HG03432 (cell line): ENCODE measurements at regions not wholly inside any gene's neighbourhood (a gene's known extent, or its start where the extent isn't known, plus 50 kb on each side); places are given as distances from the start of the nearest gene placed in this dataset.

ENCODE experiments used
- ATAC-seq: cut with Tn5 transposase; IDR thresholded peaks from one replicate; pipeline ENCODE4 v1.9.1; 2021; ENCODE audit warnings: mild to moderate bottlenecking, moderate library complexity; ENCODE audit not compliant: unreplicated experiment

DNA sequence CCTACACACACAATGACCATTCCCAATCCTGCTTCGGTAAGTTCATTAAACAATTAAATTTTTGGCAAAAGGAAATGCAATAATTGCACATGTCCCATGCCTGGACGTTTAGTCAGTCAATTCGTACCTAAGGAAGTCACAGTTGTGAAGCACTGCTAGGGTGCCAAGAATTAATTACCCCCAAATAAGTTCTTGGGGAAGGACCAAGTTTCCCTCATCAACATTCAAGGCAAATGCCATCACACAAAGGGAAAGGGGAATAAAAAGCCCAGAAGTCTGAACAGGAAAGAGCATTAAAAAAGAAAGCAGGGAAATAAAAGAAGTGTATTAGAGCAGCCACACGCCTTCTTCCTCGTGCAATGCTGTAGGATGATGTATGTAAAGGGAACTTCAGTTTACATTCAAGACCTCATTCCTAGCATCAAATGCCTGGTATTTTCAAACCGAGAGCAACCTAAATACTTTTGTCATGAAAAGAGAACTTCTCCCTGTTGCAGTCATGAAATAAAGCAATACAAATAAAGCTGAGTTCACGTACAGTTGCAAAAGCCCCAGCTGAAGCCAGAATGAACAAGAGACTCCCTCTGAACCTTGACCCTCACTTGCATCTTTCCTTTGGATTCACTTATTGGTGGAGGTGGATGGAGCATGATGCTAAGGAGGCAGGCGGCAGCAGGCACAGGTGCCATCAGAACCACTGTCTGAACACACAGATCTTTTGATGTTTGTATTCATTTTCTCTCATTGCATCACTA, 124.0 kb upstream of the PPARGC1A start:
- no peak for ATAC-seq

DNA sequence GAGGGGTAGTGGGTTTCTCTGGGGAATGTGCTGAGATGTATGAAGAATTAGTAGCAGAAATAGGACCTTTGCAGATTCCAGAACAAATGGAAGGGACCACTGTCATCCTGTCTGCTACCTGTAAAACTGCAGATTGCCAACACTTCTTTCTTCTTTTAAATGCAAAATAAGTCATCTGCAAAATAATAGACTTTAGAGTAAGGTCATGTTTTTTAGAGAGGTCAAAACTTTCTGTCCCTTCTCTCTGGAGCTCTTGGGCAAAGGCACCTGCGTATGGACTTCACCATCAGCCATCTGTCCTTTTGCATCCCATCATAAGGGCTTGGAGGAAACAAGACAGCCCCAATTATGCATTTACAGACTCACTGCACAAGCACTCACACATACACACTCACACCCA, 121.1 kb upstream of the PPARGC1A start:
- ATAC-seq, result no peak

DNA sequence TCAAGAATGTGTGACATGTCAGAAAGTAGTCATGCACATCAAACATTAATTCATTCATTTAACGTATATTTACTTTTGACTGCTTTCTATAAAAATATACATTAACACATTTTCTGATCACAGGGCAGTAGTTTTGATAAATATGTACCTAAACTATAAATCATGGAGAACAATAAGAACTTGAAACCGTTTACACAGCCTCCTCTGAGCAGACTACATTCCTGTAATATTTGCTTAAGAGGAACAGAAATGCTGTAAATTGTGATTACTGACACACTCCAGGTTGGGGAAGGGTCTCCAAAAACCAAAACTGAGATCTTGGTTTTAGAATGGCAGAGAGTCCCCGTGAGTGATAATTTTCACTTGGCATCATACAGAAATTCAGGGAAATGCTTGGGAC, 120.7 kb upstream of the PPARGC1A start:
- no peak for ATAC-seq

DNA sequence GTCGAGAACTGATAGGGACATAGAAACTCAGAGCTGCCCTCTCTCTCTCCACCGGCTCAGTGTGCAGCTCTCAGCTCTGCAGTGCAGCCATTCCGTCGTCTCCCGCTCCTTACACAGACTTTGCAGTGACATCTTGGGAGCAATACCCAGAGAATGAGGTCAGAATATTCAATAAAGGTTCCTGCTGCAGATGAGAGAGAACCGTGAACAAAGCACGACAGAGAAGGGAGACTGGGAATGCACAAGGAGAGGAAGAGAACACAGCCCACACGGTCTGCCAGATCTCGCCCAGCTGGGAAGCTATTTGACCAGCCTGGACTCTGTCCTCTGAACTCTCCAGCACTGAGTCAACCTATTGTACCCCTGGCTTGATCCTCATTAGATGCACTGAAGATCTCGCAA, 118.0 kb upstream of the PPARGC1A start:
- ATAC-seq, result no peak

- ATAC-seq, result no peak
Measured at GRCh38 chr4:24006269-24006668, 116.4 kb upstream of the PPARGC1A start.

DNA sequence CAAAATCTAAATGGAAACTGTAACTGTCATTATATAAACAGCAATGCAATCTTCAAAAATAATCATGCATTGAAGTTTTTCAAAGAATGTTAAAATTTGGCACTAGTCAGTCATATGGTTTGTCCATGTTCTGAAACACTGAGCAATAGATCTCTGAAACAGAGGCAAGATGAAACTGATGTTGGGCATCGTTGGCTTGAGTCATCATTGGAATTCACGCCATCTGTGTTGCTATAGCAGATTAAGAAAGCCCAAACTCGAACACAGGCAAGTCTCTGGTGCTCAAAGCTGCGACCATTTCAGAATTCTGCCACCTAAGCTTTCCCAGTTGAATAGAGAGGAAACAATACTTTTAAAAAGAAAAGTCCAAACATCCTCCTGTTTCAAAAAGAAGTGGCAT, 114.1 kb upstream of the PPARGC1A start:
- ATAC-seq, result no peak

DNA sequence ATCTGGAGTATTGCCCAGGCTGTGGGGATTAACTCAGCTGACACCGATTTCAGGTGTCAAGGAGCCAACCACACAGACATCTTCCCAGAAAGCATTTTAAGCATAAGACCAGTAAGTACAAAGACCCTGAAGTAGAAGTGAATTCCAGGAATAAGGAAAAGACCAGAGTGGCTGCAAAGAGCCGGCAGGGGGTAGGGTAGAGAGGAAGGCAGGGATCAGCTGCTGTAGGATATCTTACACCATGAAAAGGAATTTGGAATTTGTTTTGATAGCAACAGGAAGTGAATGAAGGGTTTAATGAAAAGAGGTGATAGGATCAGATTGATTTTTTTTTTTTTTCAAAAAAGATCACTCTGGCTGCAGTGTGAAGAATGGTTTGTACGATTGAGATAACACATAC, 113.6 kb upstream of the PPARGC1A start:
- ATAC-seq, result no peak

- no peak for ATAC-seq
Measured at GRCh38 chr4:24002330-24002966, 112.6 kb upstream of the PPARGC1A start.

DNA sequence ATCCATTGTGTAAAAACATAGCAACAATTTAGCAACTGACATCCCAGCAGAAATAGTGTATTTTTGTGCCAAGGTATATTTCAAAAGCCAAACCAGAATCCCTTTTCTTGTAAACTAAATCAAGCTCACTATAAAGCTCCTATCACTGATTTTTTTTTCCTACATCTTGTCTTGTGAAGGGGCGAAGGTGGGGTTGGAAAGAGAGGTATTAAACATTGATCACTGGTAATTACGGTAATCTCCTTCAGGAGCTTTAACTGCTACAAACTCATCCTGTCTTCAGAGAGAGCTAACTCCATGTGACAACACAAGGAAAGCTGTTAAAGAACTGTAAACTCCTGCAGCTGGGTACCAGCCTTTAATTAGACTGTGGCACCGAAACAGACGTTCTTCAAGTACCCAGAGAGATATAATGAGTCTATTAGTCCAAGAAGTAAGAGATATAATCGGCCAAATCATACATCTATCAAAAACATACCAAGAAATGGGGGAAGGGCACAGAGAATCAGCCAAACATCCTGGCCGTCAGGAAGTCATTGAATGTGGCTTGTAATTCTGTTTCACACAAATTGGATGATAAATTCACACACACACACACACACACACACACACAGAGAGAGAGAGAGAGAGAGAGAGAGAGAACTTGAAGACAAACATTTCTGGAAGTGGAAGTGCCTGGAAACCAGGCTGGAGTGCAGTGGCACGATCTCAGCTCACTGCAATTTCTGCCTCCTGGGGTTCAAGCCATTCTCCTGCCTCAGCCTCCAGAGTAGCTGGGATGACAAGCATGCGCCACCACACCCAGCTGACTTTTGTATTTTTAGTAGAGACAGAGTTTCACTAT, 111.9 kb upstream of the PPARGC1A start:
- ATAC-seq, result no peak

DNA sequence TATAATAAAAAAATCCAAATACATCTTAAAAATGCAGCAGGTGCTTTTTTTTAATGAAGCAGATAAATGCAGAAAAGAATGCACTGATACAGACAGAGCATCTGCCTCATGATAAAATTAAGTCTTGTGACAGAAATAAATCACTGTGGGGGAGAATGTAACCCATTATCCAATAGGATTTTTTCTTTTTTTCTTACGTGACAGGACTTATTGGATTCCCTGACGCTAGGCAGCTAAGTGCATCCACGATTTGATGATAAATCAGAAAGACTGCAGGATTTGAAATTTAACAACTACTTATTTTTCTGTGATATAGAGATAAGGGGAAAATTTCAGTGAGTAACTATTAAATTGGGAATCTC, 110.6 kb upstream of the PPARGC1A start:
- no peak for ATAC-seq

- ATAC-seq, result no peak
Measured at GRCh38 chr4:23999714-24000469, 110.0 kb upstream of the PPARGC1A start.

DNA sequence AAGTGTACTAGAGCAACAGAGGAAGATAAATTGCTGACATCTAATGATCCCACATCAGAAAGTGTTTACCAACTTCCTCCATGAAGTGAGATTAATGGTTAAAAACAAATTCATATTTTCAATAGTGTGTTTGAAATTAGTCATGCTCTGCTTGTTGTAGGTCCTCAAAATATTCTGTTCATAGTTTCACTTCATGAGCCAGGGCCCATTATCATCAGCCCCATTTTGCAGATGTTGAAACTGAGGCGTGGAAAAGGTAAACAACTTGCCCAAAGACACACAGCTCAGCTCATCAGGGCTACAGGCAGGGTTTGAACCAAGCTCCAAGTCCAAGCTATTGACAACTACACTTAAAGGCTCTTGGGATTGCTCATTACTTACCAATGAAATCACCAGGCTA, 103.5 kb upstream of the PPARGC1A start:
- no peak for ATAC-seq

DNA sequence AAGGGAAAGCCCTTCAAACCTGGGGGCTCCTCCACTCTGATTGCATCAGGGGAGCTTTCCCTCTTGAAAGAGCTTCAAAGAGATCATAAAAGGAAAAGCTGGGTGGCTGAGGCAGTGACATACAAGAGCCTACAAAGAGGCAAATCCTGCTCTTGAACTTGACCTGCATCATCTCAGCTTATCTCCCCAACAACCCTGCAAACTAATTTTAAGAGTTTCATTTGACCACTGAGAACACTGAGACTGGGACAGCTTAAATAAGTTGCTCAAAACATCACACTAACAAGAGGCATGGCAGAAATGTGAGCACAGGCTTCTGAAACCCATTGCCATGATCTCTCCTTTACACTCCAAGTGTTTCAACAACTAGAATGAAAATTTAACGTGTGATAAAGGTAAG, 101.6 kb upstream of the PPARGC1A start:
- ATAC-seq, result no peak

- ATAC-seq, result no peak
Measured at GRCh38 chr4:23986270-23986669, 96.4 kb upstream of the PPARGC1A start.

GRCh38 chr4:23981328-23981727, 91.5 kb upstream of the PPARGC1A start:
- ATAC-seq, result no peak

- no peak for ATAC-seq
Measured at GRCh38 chr4:23979534-23979933, 89.7 kb upstream of the PPARGC1A start.

- no peak for ATAC-seq
Measured at GRCh38 chr4:23978002-23978401, 88.2 kb upstream of the PPARGC1A start.

DNA sequence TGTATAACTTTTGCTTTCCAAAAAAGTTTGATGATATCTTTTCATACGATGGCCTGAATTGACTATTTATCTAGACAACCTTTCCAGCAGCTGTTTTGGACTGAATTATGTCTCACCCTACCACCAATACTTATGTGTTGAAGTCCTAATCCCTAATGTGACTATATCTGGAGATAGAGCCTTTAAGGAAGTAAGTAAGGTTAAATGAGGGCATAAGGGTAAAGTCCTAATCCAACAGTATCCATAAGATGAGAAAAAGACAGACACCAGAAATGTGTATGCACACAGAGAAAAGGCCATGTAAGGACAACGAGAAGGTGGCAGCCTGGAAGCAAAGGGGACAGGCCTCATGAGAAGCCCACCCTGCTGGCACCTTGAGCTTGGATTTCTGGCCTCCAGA, 86.6 kb upstream of the PPARGC1A start:
- no peak for ATAC-seq

DNA sequence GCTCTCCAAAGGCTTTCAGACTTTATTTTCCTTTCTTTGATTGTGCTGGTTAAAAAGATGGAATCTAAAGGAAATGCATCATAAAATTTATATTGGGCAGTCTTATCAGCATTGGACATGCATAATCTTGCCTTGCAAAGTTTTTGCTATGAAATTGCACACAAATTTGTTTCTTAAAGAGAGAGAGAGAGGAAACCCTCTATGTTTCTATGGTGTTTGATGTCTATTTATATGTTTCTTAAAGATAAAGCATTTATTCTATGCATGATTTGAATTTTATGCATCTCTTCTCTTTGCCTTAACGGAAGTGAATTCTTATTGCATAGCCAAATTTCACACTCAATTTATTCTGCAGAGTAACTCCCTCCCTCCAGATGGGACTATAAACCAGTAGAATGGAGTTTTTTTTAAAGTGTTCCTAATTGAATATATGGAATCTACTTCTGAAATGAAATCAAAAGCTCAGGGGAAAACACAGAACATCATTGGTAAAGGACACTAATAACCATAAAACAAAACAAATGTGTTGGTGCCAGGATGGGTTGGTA, 83.5 kb upstream of the PPARGC1A start:
- no peak for ATAC-seq

DNA sequence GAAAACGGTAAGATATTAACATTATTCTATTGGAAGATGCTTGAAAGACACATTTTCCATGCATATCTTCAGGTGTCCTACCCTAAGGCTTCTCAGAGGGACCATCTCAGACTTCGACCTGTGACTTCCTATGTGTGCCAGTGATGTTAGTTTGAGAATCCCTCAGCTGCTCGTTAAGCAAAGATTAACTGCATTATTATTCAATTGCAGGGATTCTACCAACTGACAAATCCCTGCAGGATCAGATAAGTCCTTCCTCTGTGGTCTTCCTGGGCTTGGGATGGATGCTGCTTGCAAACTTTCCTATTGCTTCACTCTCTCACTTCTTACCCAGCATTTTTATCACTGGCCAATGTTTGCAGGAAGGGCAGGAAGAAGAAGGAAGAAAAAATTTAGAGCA, 83.0 kb upstream of the PPARGC1A start:
- no peak for ATAC-seq

GRCh38 chr4:23972187-23972586, 82.3 kb upstream of the PPARGC1A start:
- ATAC-seq, result peak; percentile 70
